ENCODE measurements at regions not wholly inside any gene's neighbourhood (a gene's known extent, or its start where the extent isn't known, plus 50 kb on each side); places are given as distances from the start of the nearest gene placed in this dataset.

GRCh38 chr5:171705830-171706468 is 79.7 kb upstream of the SMIM23 start:
- H3K9me3 ChIP-seq (ENCODE audit: insufficient read depth, low read depth): no peaks in the 10 kb centered on the region; the same call in 1 of the 2 replicates
- no peak overlapping the region for H3K4me3 ChIP-seq
- H4K20me1 ChIP-seq (ENCODE audit: insufficient read depth): no peaks in the 10 kb centered on the region
- peaks cover 3% of the 10 kb centered on the region; the same call in 1 of the 2 replicates for H3K9me2 ChIP-seq (ENCODE audit: insufficient read depth)
- H3F3A ChIP-seq (ENCODE audit: insufficient read depth, low read depth): no peaks in the 10 kb centered on the region
- no peak overlapping the region for H3K4me2 ChIP-seq
- POLR2A ChIA-PET (ENCODE audit: unreplicated experiment): no interaction called here
- BruUV-seq (replicated peaks): no TSS peak
- H3K27me3 ChIP-seq (ENCODE audit: insufficient read depth, low read depth): peaks cover 26% of the 10 kb centered on the region; the same call in 1 of the 2 replicates
- no peaks in the 10 kb centered on the region for H3K36me3 ChIP-seq (ENCODE audit: low read depth)
- no peaks in the 10 kb centered on the region for H3K4me1 ChIP-seq (replicated peaks; ENCODE audit: insufficient read depth)
- no peak for TF ChIP-seq CTCF (conservative IDR thresholded peaks at IDR 0.05)
- no peak for TF ChIP-seq EZH2 (IDR thresholded peaks at IDR 0.05; ENCODE audit: low read depth)
- H3K27ac ChIP-seq: no peak overlapping the region
- no peak overlapping the region for H2AFZ ChIP-seq
- intact Hi-C loops (cut with micrococcal nuclease; ENCODE audit: unreplicated experiment): no loop called here
- no peaks in the 10 kb centered on the region for H3K79me2 ChIP-seq (ENCODE audit: low read depth)
- CTCF ChIA-PET: no interaction called here
- no peak for DNase-seq

DNA sequence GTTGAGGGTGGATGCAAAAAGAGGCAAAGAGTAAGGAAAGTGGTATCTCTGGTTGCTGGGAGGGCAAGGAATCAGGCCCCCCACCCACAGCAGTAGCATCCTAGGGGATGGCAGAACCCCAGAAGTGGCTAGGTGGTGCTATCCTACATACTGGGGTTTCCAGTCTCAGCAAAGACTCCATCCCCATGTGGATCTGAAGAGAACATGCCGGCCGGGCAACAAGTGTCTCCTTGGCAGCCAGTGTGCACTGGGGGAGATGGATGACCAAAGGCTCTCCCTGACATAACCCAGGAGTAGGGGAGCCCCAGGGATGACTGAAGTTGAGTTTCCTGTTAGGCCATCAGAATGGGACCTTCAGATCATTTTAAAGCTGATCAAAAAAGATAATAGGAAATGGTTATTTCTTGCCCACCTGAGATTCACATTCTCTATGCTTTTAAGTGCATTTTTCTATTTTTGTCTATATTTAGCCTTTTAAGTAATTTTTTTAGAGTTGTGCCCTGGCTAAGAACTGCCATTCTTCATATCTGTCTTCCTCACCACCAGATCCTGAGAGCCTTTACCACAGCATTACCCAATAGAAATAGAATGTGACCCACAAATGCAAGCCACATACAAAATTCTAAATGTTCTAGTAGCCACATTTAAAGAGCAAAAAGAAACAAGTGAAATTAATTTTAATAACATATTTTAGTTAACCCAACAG is 78.7 kb upstream of the SMIM23 start:
- H3K79me2 ChIP-seq (ENCODE audit: low read depth): no peaks in the 10 kb centered on the region
- intact Hi-C loops (cut with micrococcal nuclease; ENCODE audit: unreplicated experiment): no loop called here
- no peaks in the 10 kb centered on the region; the same call in 1 of the 2 replicates for H3K9me3 ChIP-seq (ENCODE audit: insufficient read depth, low read depth)
- ChIA-PET POLR2A (ENCODE audit: unreplicated experiment) (no interaction called here), CTCF (no interaction called here)
- TF ChIP-seq EZH2 (IDR thresholded peaks at IDR 0.05; ENCODE audit: low read depth) (no peak), CTCF (conservative IDR thresholded peaks at IDR 0.05) (no peak)
- DNase-seq: no peak
- no TSS peak for BruUV-seq (replicated peaks)
- H3K36me3 ChIP-seq (ENCODE audit: low read depth): no peaks in the 10 kb centered on the region
- no peaks in the 10 kb centered on the region for H3K4me1 ChIP-seq (replicated peaks; ENCODE audit: insufficient read depth)
- H3K4me2 ChIP-seq: no peak overlapping the region
- peaks cover 3% of the 10 kb centered on the region; the same call in 1 of the 2 replicates for H3K9me2 ChIP-seq (ENCODE audit: insufficient read depth)
- H2AFZ ChIP-seq: no peak overlapping the region
- H3K27me3 ChIP-seq (ENCODE audit: insufficient read depth, low read depth): peaks cover 23% of the 10 kb centered on the region; the same call in 1 of the 2 replicates
- H3K4me3 ChIP-seq: no peak overlapping the region
- no peaks in the 10 kb centered on the region for H4K20me1 ChIP-seq (ENCODE audit: insufficient read depth)
- H3F3A ChIP-seq (ENCODE audit: insufficient read depth, low read depth): no peaks in the 10 kb centered on the region
- no peak overlapping the region for H3K27ac ChIP-seq

GRCh38 chr5:171707442-171707792 is 78.2 kb upstream of the SMIM23 start:
- intact Hi-C loops (cut with micrococcal nuclease; ENCODE audit: unreplicated experiment): no loop called here
- no peaks in the 10 kb centered on the region for H3F3A ChIP-seq (ENCODE audit: insufficient read depth, low read depth)
- DNase-seq: no peak
- no peak for TF ChIP-seq CTCF (conservative IDR thresholded peaks at IDR 0.05)
- TF ChIP-seq EZH2 (IDR thresholded peaks at IDR 0.05; ENCODE audit: low read depth): no peak
- H2AFZ ChIP-seq: no peak overlapping the region
- ChIA-PET POLR2A (ENCODE audit: unreplicated experiment) (no interaction called here), CTCF (no interaction called here)
- H3K4me2 ChIP-seq: no peak overlapping the region
- H3K79me2 ChIP-seq (ENCODE audit: low read depth): no peaks in the 10 kb centered on the region
- H3K4me3 ChIP-seq: no peak overlapping the region
- peaks cover 23% of the 10 kb centered on the region; the same call in 1 of the 2 replicates for H3K27me3 ChIP-seq (ENCODE audit: insufficient read depth, low read depth)
- no peak overlapping the region for H3K27ac ChIP-seq
- no TSS peak for BruUV-seq (replicated peaks)
- peaks cover 3% of the 10 kb centered on the region; the same call in 1 of the 2 replicates for H3K9me2 ChIP-seq (ENCODE audit: insufficient read depth)
- no peaks in the 10 kb centered on the region for H4K20me1 ChIP-seq (ENCODE audit: insufficient read depth)
- no peaks in the 10 kb centered on the region for H3K4me1 ChIP-seq (replicated peaks; ENCODE audit: insufficient read depth)
- no peaks in the 10 kb centered on the region; the same call in 1 of the 2 replicates for H3K9me3 ChIP-seq (ENCODE audit: insufficient read depth, low read depth)
- no peaks in the 10 kb centered on the region for H3K36me3 ChIP-seq (ENCODE audit: low read depth)
